A549 (cell line): ENCODE measurements at regions not wholly inside any gene's neighbourhood (a gene's known extent, or its start where the extent isn't known, plus 50 kb on each side); places are given as distances from the start of the nearest gene placed in this dataset.

Experiments
- E2F6 ChIP-seq: IDR thresholded peaks from 2 replicates; pipeline ENCODE4 v1.6.1; 2012; ENCODE audit warnings: low read depth, borderline replicate concordance
- EP300 ChIP-seq, 2 experiments: fragments of >200 bp; sonication (Bioruptor Twin); formaldehyde crosslinking; IDR thresholded peaks; 2 replicates in 1 of 2; 3 replicates in 1 of 2; pipeline ENCODE4 v1.6.1; 2016 to 2017
- HDAC2 ChIP-seq: fragments of 200-600 bp; sonication (generic); IDR thresholded peaks from 2 replicates; pipeline ENCODE4 v1.6.1; 2016
- KDM5A ChIP-seq: fragments of 200-600 bp; sonication (generic); IDR thresholded peaks from 2 replicates; pipeline ENCODE4 v1.6.1; 2016; ENCODE audit warnings: antibody characterized with exemption, mild to moderate bottlenecking
- MAZ ChIP-seq: fragments of 150-350 bp; IDR thresholded peaks from 2 replicates; pipeline ENCODE4 v1.6.1; 2014; ENCODE audit warnings: antibody characterized with exemption, low read depth, low read length, borderline replicate concordance
- NR3C1 ChIP-seq: fragments of >200 bp; sonication (Bioruptor Twin); formaldehyde crosslinking; IDR thresholded peaks from 3 replicates; pipeline ENCODE4 v1.6.1; 2017
- POLR2A ChIP-seq: IDR thresholded peaks from 2 replicates; pipeline ENCODE4 v1.6.1; 2012; ENCODE audit warnings: mild to moderate bottlenecking, low read length
- POLR2AphosphoS2 ChIP-seq: conservative IDR thresholded peaks from 2 replicates; pipeline ENCODE4 v1.6.1; 2012; ENCODE audit warnings: low read length, improper control_type of control experiment, inconsistent platforms
- RAD21 ChIP-seq, 2 experiments: fragments of >200 bp in 1 of 2; sonication (Bioruptor Twin) in 1 of 2; formaldehyde crosslinking in 1 of 2; IDR thresholded peaks in 1 of 2; conservative IDR thresholded peaks in 1 of 2; 2 replicates in 1 of 2; 3 replicates in 1 of 2; pipeline ENCODE4 v1.6.1; 2012 to 2018; ENCODE audit warnings: inconsistent platforms in 1 of 2
- ZFP36 ChIP-seq: fragments of 450-650 bp; IDR thresholded peaks from 2 replicates; pipeline ENCODE4 v1.6.1; 2014; ENCODE audit warnings: borderline replicate concordance; ENCODE audit not compliant: partially characterized antibody
- TF ChIP-seq, protein P1 (sequence below): fragments of >200 bp; sonication (Bioruptor Twin); formaldehyde crosslinking; IDR thresholded peaks from 3 replicates; pipeline ENCODE4 v1.5.1; 2016
- TF ChIP-seq, protein P2 (sequence below): IDR thresholded peaks from 2 replicates; pipeline ENCODE4 v1.6.1; 2012

DNA sequence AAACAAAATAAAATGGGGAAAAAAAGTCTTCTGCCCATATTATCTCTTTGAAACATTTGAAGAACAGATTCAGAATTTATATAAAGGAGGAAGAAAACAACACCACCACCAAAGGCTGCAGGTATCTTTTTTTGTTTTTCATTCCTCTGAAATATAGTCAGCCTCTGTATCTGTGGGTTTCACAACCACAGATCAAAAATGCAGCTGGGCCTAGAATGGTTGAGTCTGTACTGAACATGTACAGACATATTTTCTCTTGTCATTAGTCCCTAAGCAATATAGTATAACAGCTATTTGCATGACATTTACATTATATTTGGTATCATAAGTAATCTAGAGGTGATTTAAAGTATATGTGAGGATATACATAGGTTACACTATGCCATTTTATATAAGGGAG lies 559.7 kb upstream of the LRRN3 start:
- TF ChIP-seq MAZ (no peak), EP300 (IDR thresholded peaks at IDR 0.05) (no peak), KDM5A (no peak), E2F6 (no peak), POLR2A (no peak), HDAC2 (no peak), RAD21 (conservative IDR thresholded peaks at IDR 0.05 in 1 of 2, IDR thresholded peaks at IDR 0.05 in 1 of 2) (no peak), POLR2AphosphoS2 (no peak), ZFP36 (no peak), NR3C1 (no peak)
- TF ChIP-seq, protein P1, sequence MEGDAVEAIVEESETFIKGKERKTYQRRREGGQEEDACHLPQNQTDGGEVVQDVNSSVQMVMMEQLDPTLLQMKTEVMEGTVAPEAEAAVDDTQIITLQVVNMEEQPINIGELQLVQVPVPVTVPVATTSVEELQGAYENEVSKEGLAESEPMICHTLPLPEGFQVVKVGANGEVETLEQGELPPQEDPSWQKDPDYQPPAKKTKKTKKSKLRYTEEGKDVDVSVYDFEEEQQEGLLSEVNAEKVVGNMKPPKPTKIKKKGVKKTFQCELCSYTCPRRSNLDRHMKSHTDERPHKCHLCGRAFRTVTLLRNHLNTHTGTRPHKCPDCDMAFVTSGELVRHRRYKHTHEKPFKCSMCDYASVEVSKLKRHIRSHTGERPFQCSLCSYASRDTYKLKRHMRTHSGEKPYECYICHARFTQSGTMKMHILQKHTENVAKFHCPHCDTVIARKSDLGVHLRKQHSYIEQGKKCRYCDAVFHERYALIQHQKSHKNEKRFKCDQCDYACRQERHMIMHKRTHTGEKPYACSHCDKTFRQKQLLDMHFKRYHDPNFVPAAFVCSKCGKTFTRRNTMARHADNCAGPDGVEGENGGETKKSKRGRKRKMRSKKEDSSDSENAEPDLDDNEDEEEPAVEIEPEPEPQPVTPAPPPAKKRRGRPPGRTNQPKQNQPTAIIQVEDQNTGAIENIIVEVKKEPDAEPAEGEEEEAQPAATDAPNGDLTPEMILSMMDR, result no peak
- TF ChIP-seq, protein P2, sequence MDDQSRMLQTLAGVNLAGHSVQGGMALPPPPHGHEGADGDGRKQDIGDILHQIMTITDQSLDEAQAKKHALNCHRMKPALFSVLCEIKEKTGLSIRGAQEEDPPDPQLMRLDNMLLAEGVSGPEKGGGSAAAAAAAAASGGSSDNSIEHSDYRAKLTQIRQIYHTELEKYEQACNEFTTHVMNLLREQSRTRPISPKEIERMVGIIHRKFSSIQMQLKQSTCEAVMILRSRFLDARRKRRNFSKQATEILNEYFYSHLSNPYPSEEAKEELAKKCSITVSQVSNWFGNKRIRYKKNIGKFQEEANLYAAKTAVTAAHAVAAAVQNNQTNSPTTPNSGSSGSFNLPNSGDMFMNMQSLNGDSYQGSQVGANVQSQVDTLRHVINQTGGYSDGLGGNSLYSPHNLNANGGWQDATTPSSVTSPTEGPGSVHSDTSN, result no peak
